ENCODE measurements at regions not wholly inside any gene's neighbourhood (a gene's known extent, or its start where the extent isn't known, plus 50 kb on each side); places are given as distances from the start of the nearest gene placed in this dataset.
"Not testable (repeated sequence)": the region's sequence is repeated elsewhere in the genome, so short reads cannot be mapped to it uniquely, and the experiment has no call there.

DNA sequence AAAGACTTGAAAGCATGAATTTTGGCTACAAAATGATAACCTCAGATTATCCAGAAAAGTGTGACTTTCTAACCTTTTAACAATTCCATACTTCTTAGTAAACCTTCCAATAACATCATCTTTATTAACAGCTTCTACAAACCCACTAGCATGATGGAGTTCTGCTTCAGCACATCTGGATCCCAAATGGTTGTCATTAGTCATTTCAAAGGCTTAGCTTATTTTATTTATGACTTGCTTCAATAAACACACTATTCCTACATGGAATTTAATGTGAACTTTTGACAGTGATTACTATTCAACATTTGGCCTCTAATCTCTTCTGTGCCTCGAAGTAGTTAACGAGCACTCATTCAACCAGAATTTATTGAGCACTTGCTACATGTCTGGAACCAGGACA, 808.3 kb downstream of the TSN start:
- DNase-seq: no peak
- Histone ChIP-seq H3K36me3 (ENCODE audit: insufficient read depth in 1 of 2, low read depth in 1 of 2) (no peaks in the 10 kb centered on the region), H3K4me3 (no peak overlapping the region), H3K27ac (no peak overlapping the region), H3K9me3 (no peaks in the 10 kb centered on the region), H3K4me1 (no peaks in the 10 kb centered on the region), H3K27me3 (ENCODE audit: insufficient read depth in 3 of 3, low read length in 2 of 3) (no peaks in the 10 kb centered on the region)
- TF ChIP-seq, protein P1, sequence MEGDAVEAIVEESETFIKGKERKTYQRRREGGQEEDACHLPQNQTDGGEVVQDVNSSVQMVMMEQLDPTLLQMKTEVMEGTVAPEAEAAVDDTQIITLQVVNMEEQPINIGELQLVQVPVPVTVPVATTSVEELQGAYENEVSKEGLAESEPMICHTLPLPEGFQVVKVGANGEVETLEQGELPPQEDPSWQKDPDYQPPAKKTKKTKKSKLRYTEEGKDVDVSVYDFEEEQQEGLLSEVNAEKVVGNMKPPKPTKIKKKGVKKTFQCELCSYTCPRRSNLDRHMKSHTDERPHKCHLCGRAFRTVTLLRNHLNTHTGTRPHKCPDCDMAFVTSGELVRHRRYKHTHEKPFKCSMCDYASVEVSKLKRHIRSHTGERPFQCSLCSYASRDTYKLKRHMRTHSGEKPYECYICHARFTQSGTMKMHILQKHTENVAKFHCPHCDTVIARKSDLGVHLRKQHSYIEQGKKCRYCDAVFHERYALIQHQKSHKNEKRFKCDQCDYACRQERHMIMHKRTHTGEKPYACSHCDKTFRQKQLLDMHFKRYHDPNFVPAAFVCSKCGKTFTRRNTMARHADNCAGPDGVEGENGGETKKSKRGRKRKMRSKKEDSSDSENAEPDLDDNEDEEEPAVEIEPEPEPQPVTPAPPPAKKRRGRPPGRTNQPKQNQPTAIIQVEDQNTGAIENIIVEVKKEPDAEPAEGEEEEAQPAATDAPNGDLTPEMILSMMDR (IDR thresholded peaks at IDR 0.05): no peak
- ATAC-seq: no peak
- WGBS, 3 donors: 47 to 60% (median 52%) methylated on average over 2 of the region's 2 CpGs
- intact Hi-C loops (cut with DNase I): no loop called here

DNA sequence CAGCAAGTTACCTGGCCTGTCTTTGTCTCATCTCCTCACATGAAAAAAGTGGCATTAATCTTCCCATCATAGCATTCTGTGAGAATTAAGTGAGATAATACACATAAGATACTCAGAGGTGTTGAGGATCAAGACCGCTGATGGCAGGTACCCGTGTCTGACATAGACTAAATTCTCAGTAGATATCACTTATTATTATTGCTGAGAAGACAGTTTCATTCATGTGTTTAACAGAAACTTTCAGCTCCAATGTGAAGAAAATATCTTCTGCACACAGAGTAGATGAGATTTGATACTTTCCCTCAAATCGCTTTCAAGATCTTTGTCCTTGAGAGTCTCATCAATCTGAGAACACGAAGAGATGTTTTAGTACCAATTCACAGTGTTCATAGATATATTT, 809.4 kb downstream of the TSN start:
- Histone ChIP-seq H3K4me3 (no peak overlapping the region), H3K27me3 (ENCODE audit: insufficient read depth in 3 of 3, low read length in 2 of 3) (no peaks in the 10 kb centered on the region), H3K36me3 (ENCODE audit: insufficient read depth in 1 of 2, low read depth in 1 of 2) (no peaks in the 10 kb centered on the region), H3K4me1 (no peaks in the 10 kb centered on the region), H3K27ac (no peak overlapping the region), H3K9me3 (no peaks in the 10 kb centered on the region)
- ATAC-seq (no peak), DNase-seq (no peak)
- TF ChIP-seq, protein P1 (IDR thresholded peaks at IDR 0.05): no peak
- WGBS, 3 donors: 88 to 93% (median 91%) methylated on average over 4 of the region's 4 CpGs
- intact Hi-C loops (cut with DNase I): no loop called here

DNA sequence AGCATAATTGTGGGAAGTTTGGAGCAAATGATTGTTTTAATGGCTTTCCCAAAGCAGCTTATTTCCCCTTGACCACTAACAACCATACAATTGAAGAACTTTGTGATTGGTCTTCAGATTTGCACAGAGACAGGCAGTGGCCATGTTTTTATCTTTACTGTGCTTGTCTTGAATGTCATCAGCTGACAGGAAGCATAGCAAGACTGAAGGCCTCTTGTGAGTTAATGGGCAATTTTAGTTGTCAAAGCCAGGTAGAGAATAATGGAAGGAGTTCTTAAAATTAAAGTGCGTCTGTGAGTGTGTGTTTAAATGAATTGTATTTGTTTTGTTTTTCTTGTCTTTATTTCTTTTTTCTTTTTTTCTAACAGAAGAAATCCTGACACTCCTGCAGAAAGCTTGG, 809.9 kb downstream of the TSN start:
- H3K4me3 ChIP-seq: no peak overlapping the region
- 0 to 81% (median 45%) methylated on average over 1 of the region's 1 CpG for WGBS, 3 donors
- H3K27me3 ChIP-seq (ENCODE audit: insufficient read depth in 3 of 3, low read length in 2 of 3): no peaks in the 10 kb centered on the region
- intact Hi-C loops (cut with DNase I): no loop called here
- H3K9me3 ChIP-seq: no peaks in the 10 kb centered on the region
- ATAC-seq: no peak
- H3K36me3 ChIP-seq (ENCODE audit: insufficient read depth in 1 of 2, low read depth in 1 of 2): no peaks in the 10 kb centered on the region
- H3K4me1 ChIP-seq: no peaks in the 10 kb centered on the region
- no peak for DNase-seq
- H3K27ac ChIP-seq: no peak overlapping the region
- TF ChIP-seq, protein P1 (IDR thresholded peaks at IDR 0.05): no peak

DNA sequence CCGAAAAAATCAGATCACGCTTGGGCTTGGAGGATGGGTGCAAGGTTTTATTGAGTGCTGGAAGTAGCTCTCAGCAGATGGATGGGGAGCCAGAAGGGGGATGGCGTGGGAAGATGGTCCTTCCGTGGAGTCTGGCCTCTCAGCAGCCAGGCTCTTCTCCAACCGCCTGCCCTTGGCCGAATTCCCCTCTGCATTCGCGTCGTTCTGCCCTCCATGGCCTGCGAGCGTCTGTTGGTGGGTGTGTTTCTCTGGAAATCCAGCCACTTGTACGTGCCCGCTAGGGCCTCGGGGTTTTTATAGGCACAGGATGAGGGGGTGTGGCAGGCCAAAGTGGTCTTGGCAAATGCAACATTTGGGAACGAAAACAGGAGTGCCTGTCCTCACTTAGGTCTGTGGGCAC, 815.2 kb downstream of the TSN start:
- intact Hi-C loops (cut with DNase I): no loop called here
- ATAC-seq (no peak), DNase-seq (no peak)
- TF ChIP-seq, protein P1 (IDR thresholded peaks at IDR 0.05): no peak
- Histone ChIP-seq H3K4me3 (no peak overlapping the region), H3K27ac (no peak overlapping the region), H3K4me1 (no peaks in the 10 kb centered on the region), H3K27me3 (ENCODE audit: insufficient read depth in 3 of 3, low read length in 2 of 3) (no peaks in the 10 kb centered on the region), H3K9me3 (no peaks in the 10 kb centered on the region), H3K36me3 (ENCODE audit: insufficient read depth in 1 of 2, low read depth in 1 of 2) (no peaks in the 10 kb centered on the region)
- WGBS, 3 donors: 87 to 93% (median 89%) methylated on average over 15 of the region's 15 CpGs

DNA sequence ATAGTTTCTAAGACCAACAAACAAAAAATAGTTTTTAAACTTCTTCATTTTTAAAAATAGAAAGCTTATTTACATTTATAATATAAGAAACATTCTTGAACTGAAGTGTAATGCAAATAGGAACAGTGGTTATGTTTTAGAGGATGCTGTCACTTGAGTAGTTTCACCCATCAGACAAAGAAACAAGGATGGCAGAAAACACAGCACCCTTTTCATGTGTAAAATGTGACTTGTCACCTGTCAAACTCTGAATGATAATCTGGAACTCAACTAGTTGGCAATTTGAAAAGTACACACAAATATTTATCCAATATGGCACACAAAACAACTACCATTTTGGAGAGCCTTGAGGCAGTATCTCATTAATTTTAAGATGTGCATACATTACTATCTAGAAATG, 816.0 kb downstream of the TSN start:
- ATAC-seq; H3K27me3 ChIP-seq (ENCODE audit: insufficient read depth in 3 of 3, low read length in 2 of 3); H3K9me3 ChIP-seq; H3K4me1 ChIP-seq; intact Hi-C loops (cut with DNase I); H3K36me3 ChIP-seq (ENCODE audit: insufficient read depth in 1 of 2, low read depth in 1 of 2); DNase-seq; H3K4me3 ChIP-seq; H3K27ac ChIP-seq: not testable (repeated sequence)
